H9 (cell line): ENCODE measurements at regions not wholly inside any gene's neighbourhood (a gene's known extent, or its start where the extent isn't known, plus 50 kb on each side); places are given as distances from the start of the nearest gene placed in this dataset.

ENCODE experiments used
- DNase-seq: peaks from one replicate; pipeline ENCODE4 v3.0.0-alpha.2; 2017
- H2AFZ ChIP-seq: one replicate; pipeline ENCODE4 v1.6.1; 2013; ENCODE audit warnings: mild to moderate bottlenecking, low read length, control low read depth, moderate library complexity
- H2AK5ac ChIP-seq: 2 replicates; pipeline ENCODE4 v1.6.1; 2013; ENCODE audit warnings: low read length, control low read depth, mixed read lengths; ENCODE audit not compliant: insufficient read length
- H2BK120ac ChIP-seq: one replicate; pipeline ENCODE4 v1.6.1; 2013; ENCODE audit warnings: low read depth, mild to moderate bottlenecking, low read length, control low read depth, inconsistent platforms; ENCODE audit not compliant: poor library complexity, severe bottlenecking
- H2BK12ac ChIP-seq: 2 replicates; pipeline ENCODE4 v1.6.1; 2013; ENCODE audit warnings: low read length, control low read depth, mixed read lengths, low read depth; ENCODE audit not compliant: insufficient read length
- H2BK15ac ChIP-seq: 2 replicates; pipeline ENCODE4 v1.6.1; 2013; ENCODE audit warnings: low read depth, low read length, control low read depth
- H2BK20ac ChIP-seq: one replicate; pipeline ENCODE4 v1.6.1; 2013; ENCODE audit warnings: low read depth, mild to moderate bottlenecking, low read length, control low read depth, inconsistent platforms; ENCODE audit not compliant: poor library complexity, severe bottlenecking
- H2BK5ac ChIP-seq: 2 replicates; pipeline ENCODE4 v1.6.1; 2013; ENCODE audit warnings: low read length, control low read depth, mixed read lengths; ENCODE audit not compliant: insufficient read length
- H3K14ac ChIP-seq: 2 replicates; pipeline ENCODE4 v1.6.1; 2013; ENCODE audit warnings: low read length, control low read depth; ENCODE audit not compliant: insufficient read depth
- H3K18ac ChIP-seq: 2 replicates; pipeline ENCODE4 v1.6.1; 2013; ENCODE audit warnings: low read depth, mild to moderate bottlenecking, mixed read lengths, low read length, control low read depth; ENCODE audit not compliant: insufficient read length
- H3K23ac ChIP-seq: 2 replicates; pipeline ENCODE4 v1.6.1; 2013; ENCODE audit warnings: low read length, control low read depth, mixed read lengths, low read depth; ENCODE audit not compliant: insufficient read length
- H3K23me2 ChIP-seq: 2 replicates; pipeline ENCODE4 v1.6.1; 2013; ENCODE audit warnings: low read depth, mild to moderate bottlenecking, mixed read lengths, low read length, control low read depth; ENCODE audit not compliant: insufficient read length, poor library complexity, severe bottlenecking
- H3K27ac ChIP-seq: 2 replicates; pipeline ENCODE4 v1.5.1; 2013; ENCODE audit warnings: low read length, control low read depth, mixed read lengths, low read depth; ENCODE audit not compliant: insufficient read length
- H3K27me3 ChIP-seq: 2 replicates; pipeline ENCODE4 v1.6.1; 2013; ENCODE audit warnings: low read length, control low read depth, inconsistent platforms; ENCODE audit not compliant: insufficient read depth
- H3K4ac ChIP-seq: 2 replicates; pipeline ENCODE4 v1.6.1; 2013; ENCODE audit warnings: low read depth, mild to moderate bottlenecking, control low read depth, inconsistent platforms, low read length, moderate library complexity
- H3K4me1 ChIP-seq: 2 replicates; pipeline ENCODE4 v1.6.1; 2013; ENCODE audit warnings: low read length, control low read depth, inconsistent platforms; ENCODE audit not compliant: insufficient read depth
- H3K4me2 ChIP-seq: 2 replicates; pipeline ENCODE4 v1.6.1; 2013; ENCODE audit warnings: low read length, control low read depth, mixed read lengths; ENCODE audit not compliant: insufficient read length, insufficient read depth
- H3K56ac ChIP-seq: 2 replicates; pipeline ENCODE4 v1.6.1; 2013; ENCODE audit warnings: low read depth, mild to moderate bottlenecking, mixed read lengths, low read length, control low read depth; ENCODE audit not compliant: insufficient read length
- H3K79me1 ChIP-seq: 2 replicates; pipeline ENCODE4 v1.6.1; 2013; ENCODE audit warnings: low read depth, mild to moderate bottlenecking, moderate library complexity, low read length, control low read depth, inconsistent platforms; ENCODE audit not compliant: insufficient read depth, poor library complexity, severe bottlenecking
- H3K79me2 ChIP-seq: 2 replicates; pipeline ENCODE4 v1.6.1; 2013; ENCODE audit warnings: low read length, control low read depth, inconsistent platforms; ENCODE audit not compliant: insufficient read depth
- H3K9ac ChIP-seq: 2 replicates; pipeline ENCODE4 v1.6.1; 2013; ENCODE audit warnings: low read length, control low read depth, mixed read lengths; ENCODE audit not compliant: insufficient read length; ENCODE audit errors: extremely low read depth
- H3K9me3 ChIP-seq: one replicate; pipeline ENCODE4 v1.6.1; 2013; ENCODE audit warnings: low read depth, low read length, inconsistent platforms; ENCODE audit not compliant: control insufficient read depth
- H3T11ph ChIP-seq: one replicate; pipeline ENCODE4 v1.6.1; 2013; ENCODE audit warnings: mild to moderate bottlenecking, low read length, control low read depth, inconsistent platforms
- H4K20me1 ChIP-seq: one replicate; pipeline ENCODE4 v1.6.1; 2013; ENCODE audit not compliant: control insufficient read depth, insufficient read length, insufficient read depth
- H4K5ac ChIP-seq: 2 replicates; pipeline ENCODE4 v1.6.1; 2013; ENCODE audit warnings: low read depth, mild to moderate bottlenecking, mixed read lengths, low read length, control low read depth; ENCODE audit not compliant: insufficient read length
- H4K8ac ChIP-seq: replicated peaks from 2 replicates; pipeline ENCODE4 v1.6.1; 2013; ENCODE audit warnings: low read length, control low read depth, mixed read lengths, low read depth; ENCODE audit not compliant: insufficient read length
- H4K91ac ChIP-seq: 2 replicates; pipeline ENCODE4 v1.6.1; 2013; ENCODE audit warnings: low read depth, mild to moderate bottlenecking, moderate library complexity, mixed read lengths, low read length, control low read depth; ENCODE audit not compliant: insufficient read length
- H3K27ac Mint-ChIP-seq, 3 experiments: 2 replicates in 2 of 3; 3 replicates in 1 of 3; pipeline ENCODE4 v1.8.0; 2020 to 2021; ENCODE audit warnings: mixed read lengths in 3 of 3, mild to moderate bottlenecking in 1 of 3, moderate library complexity in 1 of 3
- H3K27me3 Mint-ChIP-seq: 2 replicates; pipeline ENCODE4 v1.8.0; 2021; ENCODE audit warnings: low read depth, mild to moderate bottlenecking, moderate library complexity, mixed read lengths
- H3K36me3 Mint-ChIP-seq, 3 experiments: 2 replicates in 2 of 3; 3 replicates in 1 of 3; pipeline ENCODE4 v1.8.0; 2020 to 2021; ENCODE audit warnings: low read depth in 3 of 3, mixed read lengths in 3 of 3; ENCODE audit not compliant: insufficient read depth in 1 of 3
- H3K4me1 Mint-ChIP-seq, 2 experiments: 2 replicates each; pipeline ENCODE4 v1.8.0; 2020; ENCODE audit warnings: mixed read lengths in 2 of 2
- H3K4me3 Mint-ChIP-seq, 2 experiments: 2 replicates in 1 of 2; 3 replicates in 1 of 2; pipeline ENCODE4 v1.8.0; 2020 to 2021; ENCODE audit warnings: mild to moderate bottlenecking in 2 of 2, mixed read lengths in 2 of 2, moderate library complexity in 1 of 2
- H3K9me3 Mint-ChIP-seq, 2 experiments: 2 replicates in 1 of 2; 3 replicates in 1 of 2; pipeline ENCODE4 v1.8.0; 2020; ENCODE audit warnings: mild to moderate bottlenecking in 2 of 2, mixed read lengths in 2 of 2, moderate library complexity in 1 of 2
- CTCF ChIP-seq: fragments of 200-600 bp; sonication (generic); conservative IDR thresholded peaks from 3 replicates; pipeline ENCODE4 v1.8.0; 2021; ENCODE audit warnings: antibody characterized with exemption, mild to moderate bottlenecking
- WGBS: extraction: QIAGEN DNeasy Blood & Tissue Kit; methylation state at CpG from one replicate; pipeline ENCODE4 v1.1.7; 2013; ENCODE audit warnings: missing lambda C conversion rate, low lambda C conversion rate, mixed read lengths; ENCODE audit not compliant: insufficient read length; ENCODE audit errors: extremely low coverage; 5-methylcytosine and 5-hydroxymethylcytosine counted together

- H2BK120ac ChIP-seq = no peak overlapping the region
- peaks cover 22 to 26% of the 10 kb centered on the region in 2 experiments for H3K4me1 Mint-ChIP-seq
- no peaks in the 10 kb centered on the region for H3K9me3 ChIP-seq
- no peaks in the 10 kb centered on the region; the same call in 1 of the 2 replicates for H3K4me1 ChIP-seq
- no peaks in the 10 kb centered on the region for H4K20me1 ChIP-seq
- H3K79me1 ChIP-seq = no peaks in the 10 kb centered on the region
- no peak overlapping the region for H3K4me3 Mint-ChIP-seq
- peaks cover 0 to 6% (median 0%) of the 10 kb centered on the region in 3 experiments; a peak in 2 of 7 replicates for H3K36me3 Mint-ChIP-seq
- H3K56ac ChIP-seq = no peak overlapping the region
- H3K27ac ChIP-seq = no peak overlapping the region
- no peak overlapping the region for H2BK12ac ChIP-seq
- H2AK5ac ChIP-seq = no peak overlapping the region
- WGBS = no CpG with 5 or more reads among the region's 1 CpG
- no peak overlapping the region for H4K91ac ChIP-seq
- H3K27ac Mint-ChIP-seq = peak overlapping the region in 1 of 3 experiments; percentile 71; a peak in 1 of 7 replicates
- no peaks in the 10 kb centered on the region for H3K23me2 ChIP-seq
- H3K18ac ChIP-seq = no peak overlapping the region
- H3K14ac ChIP-seq = no peak overlapping the region
- no peak overlapping the region for H3K23ac ChIP-seq
- H3K9me3 Mint-ChIP-seq = no peaks in the 10 kb centered on the region
- H3K9ac ChIP-seq = no peak overlapping the region
- H2BK5ac ChIP-seq = no peak overlapping the region
- no peak for TF ChIP-seq CTCF
- H3K79me2 ChIP-seq = no peaks in the 10 kb centered on the region
- H2BK15ac ChIP-seq = no peak overlapping the region
- H3K27me3 Mint-ChIP-seq = no peaks in the 10 kb centered on the region
- no peak overlapping the region for H4K5ac ChIP-seq
- H3K4me2 ChIP-seq = no peak overlapping the region
- DNase-seq = no peak
- no peaks in the 10 kb centered on the region for H3K27me3 ChIP-seq
- no peak overlapping the region for H3T11ph ChIP-seq
- H2AFZ ChIP-seq = no peak overlapping the region
- H4K8ac ChIP-seq = no peak overlapping the region
- no peak overlapping the region for H2BK20ac ChIP-seq
- H3K4ac ChIP-seq = no peak overlapping the region
Observed at GRCh38 chr18:41579185-41579584, 375.8 kb upstream of the PIK3C3 start.
